Astrocyte (in vitro differentiated cells and primary cell): ENCODE measurements at regions not wholly inside any gene's neighbourhood (a gene's known extent, or its start where the extent isn't known, plus 50 kb on each side); places are given as distances from the start of the nearest gene placed in this dataset.

Experiments used
- DNase-seq: peaks from one replicate; pipeline ENCODE4 v3.0.0-alpha.2; 2010; ENCODE audit warnings: low read depth
- FAIRE-seq: peaks from 2 replicates; lab custom pipeline; 2011; peaks lifted over from hg19 to GRCh38; lab: Jason Lieb, UNC
- H2AFZ ChIP-seq: 2 replicates; pipeline ENCODE4 v1.6.0; 2012; ENCODE audit warnings: low read depth, low read length, inconsistent platforms
- H3K27ac ChIP-seq: 2 replicates; pipeline ENCODE4 v1.5.1; 2011; ENCODE audit warnings: low read depth, low read length, inconsistent platforms
- H3K27me3 ChIP-seq: 2 replicates; pipeline ENCODE4 v1.6.0; 2011; ENCODE audit warnings: low read length, inconsistent platforms; ENCODE audit not compliant: insufficient read depth
- H3K36me3 ChIP-seq: 2 replicates; pipeline ENCODE4 v1.5.1; 2011; ENCODE audit warnings: low read length, inconsistent platforms; ENCODE audit not compliant: insufficient read depth
- H3K4me1 ChIP-seq: 2 replicates; pipeline ENCODE4 v1.5.1; 2011; ENCODE audit warnings: low read length, inconsistent platforms; ENCODE audit not compliant: insufficient read depth
- H3K4me2 ChIP-seq: 2 replicates; pipeline ENCODE4 v1.6.0; 2012; ENCODE audit warnings: low read length, inconsistent platforms
- H3K4me3 ChIP-seq: 2 replicates; pipeline ENCODE4 v1.5.1; 2011; ENCODE audit warnings: low read depth, mild to moderate bottlenecking, low read length, inconsistent platforms; ENCODE audit not compliant: insufficient read depth
- H3K79me2 ChIP-seq: 2 replicates; pipeline ENCODE4 v1.6.0; 2012; ENCODE audit warnings: mild to moderate bottlenecking, low read length, inconsistent platforms; ENCODE audit not compliant: insufficient read depth
- H3K9ac ChIP-seq: 2 replicates; pipeline ENCODE4 v1.6.0; 2012; ENCODE audit warnings: mild to moderate bottlenecking, low read length, inconsistent platforms
- H3K9me3 ChIP-seq: 2 replicates; pipeline ENCODE4 v1.5.1; 2012; ENCODE audit warnings: low read depth, mild to moderate bottlenecking, low read length, inconsistent platforms; ENCODE audit not compliant: insufficient read depth
- H4K20me1 ChIP-seq: 2 replicates; pipeline ENCODE4 v1.6.0; 2012; ENCODE audit warnings: low read length, inconsistent platforms; ENCODE audit not compliant: insufficient read depth
- H3K27ac Mint-ChIP-seq: one replicate; pipeline ENCODE4 v1.8.0; 2021; ENCODE audit warnings: mild to moderate bottlenecking, mixed read lengths; ENCODE audit not compliant: unreplicated experiment
- H3K27me3 Mint-ChIP-seq: one replicate; pipeline ENCODE4 v1.8.0; 2021; ENCODE audit warnings: low read depth, mixed read lengths; ENCODE audit not compliant: unreplicated experiment
- H3K36me3 Mint-ChIP-seq: one replicate; pipeline ENCODE4 v1.8.0; 2021; ENCODE audit warnings: low read depth, mixed read lengths; ENCODE audit not compliant: unreplicated experiment
- H3K4me1 Mint-ChIP-seq: one replicate; pipeline ENCODE4 v1.8.0; 2021; ENCODE audit warnings: low read depth, mixed read lengths; ENCODE audit not compliant: unreplicated experiment
- H3K4me3 Mint-ChIP-seq: one replicate; pipeline ENCODE4 v1.8.0; 2021; ENCODE audit warnings: mild to moderate bottlenecking, moderate library complexity, mixed read lengths; ENCODE audit not compliant: unreplicated experiment
- H3K9me3 Mint-ChIP-seq: one replicate; pipeline ENCODE4 v1.8.0; 2021; ENCODE audit warnings: mild to moderate bottlenecking, mixed read lengths; ENCODE audit not compliant: unreplicated experiment
- EZH2 ChIP-seq: IDR thresholded peaks from 2 replicates; pipeline ENCODE4 v1.6.1; 2012; ENCODE audit warnings: mild to moderate bottlenecking, low read length, inconsistent platforms; ENCODE audit not compliant: insufficient read depth
- TF ChIP-seq, protein P1 (sequence below): IDR thresholded peaks from 2 replicates; pipeline ENCODE4 v1.5.1; 2011; ENCODE audit warnings: low read depth, mild to moderate bottlenecking, inconsistent platforms, low read length, moderate library complexity; ENCODE audit not compliant: insufficient read depth

DNA sequence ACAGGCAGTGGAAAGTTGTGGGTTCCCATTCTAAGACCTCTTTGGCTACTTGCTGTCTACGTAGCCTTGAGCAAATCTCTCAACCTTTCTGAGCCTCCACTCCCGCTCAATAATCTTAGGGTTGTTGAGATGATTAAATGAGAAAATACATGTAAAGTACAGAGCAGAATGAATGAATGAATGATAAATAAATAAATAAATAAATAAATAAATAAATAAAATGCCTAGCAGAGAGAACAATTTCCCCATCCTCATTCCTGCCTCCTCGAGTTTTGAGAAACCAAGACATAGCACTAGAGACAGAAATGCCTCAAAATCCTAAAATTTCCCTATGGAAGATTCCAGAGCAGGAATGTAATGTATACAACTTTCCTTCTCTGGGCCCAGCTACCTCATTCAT, 128.3 kb upstream of the RAD23B start:
- Histone ChIP-seq H2AFZ (no peak overlapping the region), H3K4me3 (no peak overlapping the region), H4K20me1 (no peaks in the 10 kb centered on the region), H3K9me3 (no peaks in the 10 kb centered on the region), H3K4me2 (no peak overlapping the region), H3K79me2 (no peaks in the 10 kb centered on the region), H3K4me1 (no peaks in the 10 kb centered on the region), H3K36me3 (no peaks in the 10 kb centered on the region), H3K27me3 (no peaks in the 10 kb centered on the region), H3K9ac (no peak overlapping the region), H3K27ac (no peak overlapping the region)
- no peak overlapping the region for H3K27ac Mint-ChIP-seq
- H3K27me3 Mint-ChIP-seq: no peaks in the 10 kb centered on the region
- peaks cover 6% of the 10 kb centered on the region for H3K9me3 Mint-ChIP-seq
- FAIRE-seq (no peak), DNase-seq (no peak)
- TF ChIP-seq, protein P1, sequence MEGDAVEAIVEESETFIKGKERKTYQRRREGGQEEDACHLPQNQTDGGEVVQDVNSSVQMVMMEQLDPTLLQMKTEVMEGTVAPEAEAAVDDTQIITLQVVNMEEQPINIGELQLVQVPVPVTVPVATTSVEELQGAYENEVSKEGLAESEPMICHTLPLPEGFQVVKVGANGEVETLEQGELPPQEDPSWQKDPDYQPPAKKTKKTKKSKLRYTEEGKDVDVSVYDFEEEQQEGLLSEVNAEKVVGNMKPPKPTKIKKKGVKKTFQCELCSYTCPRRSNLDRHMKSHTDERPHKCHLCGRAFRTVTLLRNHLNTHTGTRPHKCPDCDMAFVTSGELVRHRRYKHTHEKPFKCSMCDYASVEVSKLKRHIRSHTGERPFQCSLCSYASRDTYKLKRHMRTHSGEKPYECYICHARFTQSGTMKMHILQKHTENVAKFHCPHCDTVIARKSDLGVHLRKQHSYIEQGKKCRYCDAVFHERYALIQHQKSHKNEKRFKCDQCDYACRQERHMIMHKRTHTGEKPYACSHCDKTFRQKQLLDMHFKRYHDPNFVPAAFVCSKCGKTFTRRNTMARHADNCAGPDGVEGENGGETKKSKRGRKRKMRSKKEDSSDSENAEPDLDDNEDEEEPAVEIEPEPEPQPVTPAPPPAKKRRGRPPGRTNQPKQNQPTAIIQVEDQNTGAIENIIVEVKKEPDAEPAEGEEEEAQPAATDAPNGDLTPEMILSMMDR: no peak
- TF ChIP-seq EZH2: no peak
- peaks cover 16% of the 10 kb centered on the region for H3K4me1 Mint-ChIP-seq
- no peaks in the 10 kb centered on the region for H3K36me3 Mint-ChIP-seq
- no peak overlapping the region for H3K4me3 Mint-ChIP-seq

DNA sequence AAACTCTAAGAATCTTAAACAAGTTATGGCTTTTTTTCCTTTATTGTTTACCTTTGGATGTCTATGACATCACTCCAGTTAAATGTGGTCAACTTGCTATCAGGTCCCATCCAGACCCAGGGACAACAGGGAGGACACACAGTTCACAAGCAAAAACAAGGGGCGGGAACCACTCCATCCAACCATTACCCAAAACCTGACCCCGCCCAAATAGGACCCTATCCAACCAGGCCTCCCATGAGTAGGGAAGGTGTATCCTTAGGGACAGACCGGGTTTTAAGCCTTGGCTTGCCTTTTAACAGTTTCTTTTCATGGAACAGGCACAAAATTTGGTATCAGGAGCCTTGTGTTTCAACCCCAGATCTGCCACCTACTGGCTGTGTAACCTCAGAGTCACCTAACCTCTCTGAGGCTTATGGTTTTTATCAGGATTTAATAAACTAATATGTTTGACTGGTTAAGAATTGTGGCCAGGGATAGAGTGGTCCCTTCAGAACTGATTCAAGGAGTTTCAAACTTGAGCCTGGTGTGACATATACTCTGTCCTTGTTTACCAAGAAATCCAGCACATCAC, 127.7 kb upstream of the RAD23B start:
- Mint-ChIP-seq H3K4me1 (peaks cover 16% of the 10 kb centered on the region), H3K27ac (no peak overlapping the region), H3K9me3 (peaks cover 2% of the 10 kb centered on the region), H3K4me3 (no peak overlapping the region), H3K36me3 (no peaks in the 10 kb centered on the region), H3K27me3 (no peaks in the 10 kb centered on the region)
- Histone ChIP-seq H3K9me3 (no peaks in the 10 kb centered on the region), H3K27me3 (no peaks in the 10 kb centered on the region), H3K27ac (no peak overlapping the region), H4K20me1 (no peaks in the 10 kb centered on the region), H3K36me3 (no peaks in the 10 kb centered on the region), H3K4me2 (no peak overlapping the region), H3K4me3 (no peak overlapping the region), H3K9ac (no peak overlapping the region), H2AFZ (no peak overlapping the region), H3K4me1 (no peaks in the 10 kb centered on the region), H3K79me2 (no peaks in the 10 kb centered on the region)
- no peak for FAIRE-seq
- no peak for DNase-seq
- TF ChIP-seq, protein P1: no peak
- TF ChIP-seq EZH2: no peak

DNA sequence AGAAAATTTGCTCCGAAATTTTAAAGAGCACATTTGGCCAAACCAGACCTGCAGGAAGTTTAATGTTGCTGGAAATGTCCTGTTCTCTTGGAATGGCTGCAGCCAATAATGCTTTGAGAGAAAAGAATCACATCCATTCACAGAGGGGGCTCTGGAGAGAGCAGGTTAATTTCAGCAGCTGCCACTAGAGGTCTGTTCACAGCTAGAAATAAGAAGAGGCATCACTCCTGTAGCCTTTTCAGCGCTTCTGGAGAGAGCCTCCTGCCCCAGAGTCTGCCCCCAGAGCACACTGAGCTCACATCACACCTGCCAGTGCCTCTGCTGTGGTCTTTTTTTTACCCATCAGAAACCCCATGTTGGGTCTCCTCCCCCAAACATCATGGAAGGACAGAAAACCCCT, 124.8 kb upstream of the RAD23B start:
- no peak overlapping the region for H3K27ac Mint-ChIP-seq
- DNase-seq (no peak), FAIRE-seq (no peak)
- H3K27me3 Mint-ChIP-seq: no peaks in the 10 kb centered on the region
- no peaks in the 10 kb centered on the region for H3K9me3 ChIP-seq
- no peaks in the 10 kb centered on the region for H3K36me3 ChIP-seq
- no peaks in the 10 kb centered on the region for H3K4me1 ChIP-seq
- no peak overlapping the region for H3K4me3 Mint-ChIP-seq
- no peak overlapping the region for H3K4me2 ChIP-seq
- H4K20me1 ChIP-seq: no peaks in the 10 kb centered on the region
- H3K4me1 Mint-ChIP-seq: peaks cover 17% of the 10 kb centered on the region
- no peak overlapping the region for H3K27ac ChIP-seq
- H3K27me3 ChIP-seq: no peaks in the 10 kb centered on the region
- no peak overlapping the region for H3K9ac ChIP-seq
- peaks cover 2% of the 10 kb centered on the region for H3K36me3 Mint-ChIP-seq
- H3K9me3 Mint-ChIP-seq: no peaks in the 10 kb centered on the region
- H3K79me2 ChIP-seq: no peaks in the 10 kb centered on the region
- no peak for TF ChIP-seq EZH2
- TF ChIP-seq, protein P1: peak; percentile 35
- no peak overlapping the region for H2AFZ ChIP-seq
- H3K4me3 ChIP-seq: no peak overlapping the region
